K562 (cell line): ENCODE measurements at regions not wholly inside any gene's neighbourhood (a gene's known extent, or its start where the extent isn't known, plus 50 kb on each side); places are given as distances from the start of the nearest gene placed in this dataset.

ENCODE experiments used
- ARID1B ChIP-seq: fragments of 450-650 bp; IDR thresholded peaks from 2 replicates; pipeline ENCODE4 v1.6.1; 2016; ENCODE audit warnings: antibody characterized with exemption, mild to moderate bottlenecking, inconsistent platforms
- ASH1L ChIP-seq: fragments of 450-650 bp; IDR thresholded peaks from 2 replicates; pipeline ENCODE4 v1.6.1; 2018; ENCODE audit warnings: borderline replicate concordance, mild to moderate bottlenecking, low read depth; ENCODE audit not compliant: partially characterized antibody
- ERF ChIP-seq: fragments of 450-650 bp; formaldehyde crosslinking; IDR thresholded peaks from 2 replicates; pipeline ENCODE4 v1.4.0; 2020; ENCODE audit warnings: mild to moderate bottlenecking, mixed read lengths
- FOSL1 ChIP-seq: fragments of 200-800 bp; sonication (Bioruptor generic); conservative IDR thresholded peaks from 2 replicates; pipeline ENCODE4 v1.6.1; 2016; ENCODE audit warnings: missing genetic modification characterization, missing compliant biosample characterization
- GABPA ChIP-seq: fragments of 200-800 bp; sonication (Bioruptor generic); conservative IDR thresholded peaks from 2 replicates; pipeline ENCODE4 v1.6.1; 2016; ENCODE audit warnings: low read depth, missing genetic modification characterization, missing compliant biosample characterization
- HOXB6 ChIP-seq: fragments of 250-450 bp; sonication (Bioruptor Pico); IDR thresholded peaks from 2 replicates; pipeline ENCODE4 v1.5.1; 2022; ENCODE audit warnings: mild to moderate bottlenecking, borderline replicate concordance
- MXI1 ChIP-seq: IDR thresholded peaks from 2 replicates; pipeline ENCODE4 v1.6.1; 2011; ENCODE audit warnings: low read depth, mild to moderate bottlenecking, improper control_type of control experiment, low read length
- NR4A1 ChIP-seq, 2 experiments: fragments of 250-450 bp in 1 of 2; fragments of 450-650 bp in 1 of 2; sonication (Bioruptor Pico) in 1 of 2; IDR thresholded peaks; 2 replicates each; pipeline versions ENCODE4 v1.4.0 to v1.6.1; 2016 to 2020; ENCODE audit warnings: mild to moderate bottlenecking in 2 of 2, missing compliant biosample characterization in 1 of 2, missing genetic modification characterization in 1 of 2, moderate library complexity in 1 of 2
- SMAD3 ChIP-seq: fragments of 450-650 bp; formaldehyde crosslinking; conservative IDR thresholded peaks from 2 replicates; pipeline ENCODE4 v1.4.0; 2020; ENCODE audit warnings: mild to moderate bottlenecking
- SRSF9 ChIP-seq: fragments of 200-400 bp; formaldehyde crosslinking; IDR thresholded peaks from 2 replicates; pipeline ENCODE4 v1.6.1; 2017; ENCODE audit warnings: low read depth, low read length, borderline replicate concordance
- TSHZ1 ChIP-seq: fragments of 250-450 bp; sonication (Bioruptor Pico); IDR thresholded peaks from 2 replicates; pipeline ENCODE4 v1.4.0; 2020; ENCODE audit warnings: mild to moderate bottlenecking, moderate library complexity
- ZBTB1 ChIP-seq: sonication (generic); formaldehyde crosslinking; IDR thresholded peaks from 2 replicates; pipeline ENCODE4 v1.8.1; 2023; ENCODE audit warnings: missing genetic modification reagents, low read depth, mild to moderate bottlenecking, borderline replicate concordance
- ZBTB26 ChIP-seq: fragments of 450-650 bp; formaldehyde crosslinking; IDR thresholded peaks from 2 replicates; pipeline ENCODE4 v1.4.0; 2022; ENCODE audit warnings: missing genetic modification characterization
- ZKSCAN3 ChIP-seq: fragments of 250-450 bp; sonication (Bioruptor Pico); IDR thresholded peaks from 2 replicates; pipeline ENCODE4 v1.4.0; 2020
- ZNF175 ChIP-seq: fragments of 200-800 bp; sonication (Bioruptor generic); IDR thresholded peaks from 2 replicates; pipeline ENCODE4 v1.6.1; 2016; ENCODE audit warnings: low read depth, mild to moderate bottlenecking, missing genetic modification characterization, missing compliant biosample characterization
- ZNF507 ChIP-seq: conservative IDR thresholded peaks from 2 replicates; pipeline ENCODE4 v1.6.1; 2017; ENCODE audit warnings: missing genetic modification characterization, missing compliant biosample characterization
- ZNF583 ChIP-seq: fragments of 250-450 bp; sonication (Bioruptor Pico); IDR thresholded peaks from 2 replicates; pipeline ENCODE4 v1.4.0; 2020
- ZNF766 ChIP-seq: fragments of 200-800 bp; sonication (Bioruptor generic); conservative IDR thresholded peaks from 2 replicates; pipeline ENCODE4 v1.6.1; 2016; ENCODE audit warnings: missing genetic modification characterization, missing compliant biosample characterization
- TF ChIP-seq, protein P1 (sequence below): fragments of 450-650 bp; formaldehyde crosslinking; IDR thresholded peaks from 2 replicates; pipeline ENCODE4 v1.4.0; 2020; ENCODE audit warnings: mild to moderate bottlenecking
- TF ChIP-seq, protein P2 (sequence below): fragments of 450-650 bp; formaldehyde crosslinking; IDR thresholded peaks from 2 replicates; pipeline ENCODE4 v1.4.0; 2020; ENCODE audit warnings: mild to moderate bottlenecking, moderate library complexity

- TF ChIP-seq ASH1L = no peak
- peak; percentile 36; the same call in 1 of the 2 replicates for TF ChIP-seq GABPA (tag)
- TF ChIP-seq ERF (CRISPR knock-in tag) = 0 out of 2 replicates have a peak, but pooled peaks have one; percentile 27
- 0 out of 2 replicates have a peak, but pooled peaks have one; percentile 30 for TF ChIP-seq ZNF175
- no peak for TF ChIP-seq ZNF507 (tag)
- TF ChIP-seq ZNF766 = 0 out of 2 replicates have a peak, but pooled peaks have one; percentile 41
- TF ChIP-seq ZBTB26 (CRISPR knock-in tag) = peak; percentile 60; the same call in 1 of the 2 replicates
- TF ChIP-seq NR4A1 (CRISPR knock-in tag; IDR thresholded peaks at IDR 0.05) = 0 out of 2 replicates have a peak, but pooled peaks have one; percentile 20
- no peak for TF ChIP-seq NR4A1 (tag; IDR thresholded peaks at IDR 0.05)
- TF ChIP-seq SRSF9 = no peak
- no peak for TF ChIP-seq TSHZ1 (CRISPR knock-in tag)
- TF ChIP-seq ARID1B = no peak
- TF ChIP-seq FOSL1 (tag) = no peak
- TF ChIP-seq, protein P1, sequence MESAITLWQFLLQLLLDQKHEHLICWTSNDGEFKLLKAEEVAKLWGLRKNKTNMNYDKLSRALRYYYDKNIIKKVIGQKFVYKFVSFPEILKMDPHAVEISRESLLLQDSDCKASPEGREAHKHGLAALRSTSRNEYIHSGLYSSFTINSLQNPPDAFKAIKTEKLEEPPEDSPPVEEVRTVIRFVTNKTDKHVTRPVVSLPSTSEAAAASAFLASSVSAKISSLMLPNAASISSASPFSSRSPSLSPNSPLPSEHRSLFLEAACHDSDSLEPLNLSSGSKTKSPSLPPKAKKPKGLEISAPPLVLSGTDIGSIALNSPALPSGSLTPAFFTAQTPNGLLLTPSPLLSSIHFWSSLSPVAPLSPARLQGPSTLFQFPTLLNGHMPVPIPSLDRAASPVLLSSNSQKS (CRISPR knock-in tag) = 0 out of 2 replicates have a peak, but pooled peaks have one; percentile 40
- TF ChIP-seq ZNF583 = peak; percentile 38; the same call in 1 of the 2 replicates
- no peak for TF ChIP-seq HOXB6
- 0 out of 2 replicates have a peak, but pooled peaks have one; percentile 38 for TF ChIP-seq SMAD3
- TF ChIP-seq, protein P2, sequence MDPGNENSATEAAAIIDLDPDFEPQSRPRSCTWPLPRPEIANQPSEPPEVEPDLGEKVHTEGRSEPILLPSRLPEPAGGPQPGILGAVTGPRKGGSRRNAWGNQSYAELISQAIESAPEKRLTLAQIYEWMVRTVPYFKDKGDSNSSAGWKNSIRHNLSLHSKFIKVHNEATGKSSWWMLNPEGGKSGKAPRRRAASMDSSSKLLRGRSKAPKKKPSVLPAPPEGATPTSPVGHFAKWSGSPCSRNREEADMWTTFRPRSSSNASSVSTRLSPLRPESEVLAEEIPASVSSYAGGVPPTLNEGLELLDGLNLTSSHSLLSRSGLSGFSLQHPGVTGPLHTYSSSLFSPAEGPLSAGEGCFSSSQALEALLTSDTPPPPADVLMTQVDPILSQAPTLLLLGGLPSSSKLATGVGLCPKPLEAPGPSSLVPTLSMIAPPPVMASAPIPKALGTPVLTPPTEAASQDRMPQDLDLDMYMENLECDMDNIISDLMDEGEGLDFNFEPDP = 0 out of 2 replicates have a peak, but pooled peaks have one; percentile 63
- peak; percentile 25; the same call in 1 of the 2 replicates for TF ChIP-seq ZKSCAN3 (CRISPR knock-in tag)
- TF ChIP-seq ZBTB1 (CRISPR knock-in tag) = no peak
- no peak for TF ChIP-seq MXI1
Measured at GRCh38 chr1:67896826-67897225, 63.6 kb upstream of the GNG12 start (continued).
